ENCODE measurements at regions not wholly inside any gene's neighbourhood (a gene's known extent, or its start where the extent isn't known, plus 50 kb on each side); places are given as distances from the start of the nearest gene placed in this dataset.
"Not testable (repeated sequence)": the region's sequence is repeated elsewhere in the genome, so short reads cannot be mapped to it uniquely, and the experiment has no call there.

- intact Hi-C loops (cut with DNase I, micrococcal nuclease), result no loop called here
- ATAC-seq (no peak), DNase-seq (no peak)
Measured at GRCh38 chr6:112927641-112928320, 580.7 kb downstream of the RFPL4B start.

GRCh38 chr6:112929641-112930040 lies 582.5 kb downstream of the RFPL4B start:
- DNase-seq, result no peak
- intact Hi-C loops (cut with DNase I, micrococcal nuclease), result no loop called here
- no peak for ATAC-seq

GRCh38 chr6:112931832-112932231 lies 584.7 kb downstream of the RFPL4B start:
- no peak for ATAC-seq
- no peak for DNase-seq
- intact Hi-C loops (cut with DNase I, micrococcal nuclease), result no loop called here

GRCh38 chr6:112933947-112934346 lies 586.8 kb downstream of the RFPL4B start:
- intact Hi-C loops (cut with DNase I, micrococcal nuclease), result no loop called here
- DNase-seq, result no peak
- no peak for ATAC-seq

GRCh38 chr6:112934433-112935327 lies 587.5 kb downstream of the RFPL4B start:
- intact Hi-C loops (cut with DNase I, micrococcal nuclease), result no loop called here
- DNase-seq, result no peak
- ATAC-seq, result no peak

- intact Hi-C loops (cut with DNase I, micrococcal nuclease), result no loop called here
- no peak for ATAC-seq
- no peak for DNase-seq
Measured at GRCh38 chr6:112935402-112936078, 588.4 kb downstream of the RFPL4B start.

GRCh38 chr6:112936079-112936472 lies 588.9 kb downstream of the RFPL4B start:
- intact Hi-C loops (cut with DNase I, micrococcal nuclease), result no loop called here

GRCh38 chr6:112936504-112936903 lies 589.4 kb downstream of the RFPL4B start:
- ATAC-seq (no peak), DNase-seq (no peak)
- intact Hi-C loops (cut with DNase I, micrococcal nuclease), result no loop called here

More at GRCh38 chr6:112936079-112936472, 588.9 kb downstream of the RFPL4B start:
- ATAC-seq (no peak), DNase-seq (no peak)

GRCh38 chr6:112937690-112938089 lies 590.6 kb downstream of the RFPL4B start:
- ATAC-seq; DNase-seq; intact Hi-C loops (cut with DNase I, micrococcal nuclease): not testable (repeated sequence)

GRCh38 chr6:112938650-112939049 lies 591.5 kb downstream of the RFPL4B start:
- DNase-seq (no peak), ATAC-seq (no peak)
- intact Hi-C loops (cut with DNase I, micrococcal nuclease), result no loop called here

- intact Hi-C loops (cut with DNase I, micrococcal nuclease), result no loop called here
- ATAC-seq (no peak), DNase-seq (no peak)
Measured at GRCh38 chr6:112939563-112939962, 592.4 kb downstream of the RFPL4B start.

- DNase-seq (no peak), ATAC-seq (no peak)
- intact Hi-C loops (cut with DNase I, micrococcal nuclease), result no loop called here
Measured at GRCh38 chr6:112941613-112942012, 594.5 kb downstream of the RFPL4B start.

GRCh38 chr6:112946051-112946450 lies 598.9 kb downstream of the RFPL4B start:
- ATAC-seq, result no peak
- DNase-seq, result no peak
- intact Hi-C loops (cut with DNase I, micrococcal nuclease), result no loop called here

GRCh38 chr6:112947507-112947906 lies 600.4 kb downstream of the RFPL4B start:
- DNase-seq (no peak), ATAC-seq (no peak)
- intact Hi-C loops (cut with DNase I, micrococcal nuclease), result no loop called here

GRCh38 chr6:112951829-112952228 lies 604.7 kb downstream of the RFPL4B start:
- DNase-seq, result no peak
- intact Hi-C loops (cut with DNase I, micrococcal nuclease), result no loop called here
- ATAC-seq, result no peak

GRCh38 chr6:112955743-112956142 lies 608.6 kb downstream of the RFPL4B start:
- DNase-seq; ATAC-seq; intact Hi-C loops (cut with DNase I, micrococcal nuclease): not testable (repeated sequence)

- no peak for ATAC-seq
- no peak for DNase-seq
Measured at GRCh38 chr6:112956696-112957535, 609.8 kb downstream of the RFPL4B start.

GRCh38 chr6:112957536-112957916 lies 610.4 kb downstream of the RFPL4B start:
- intact Hi-C loops (cut with DNase I, micrococcal nuclease), result no loop called here
- ATAC-seq, result no peak
- DNase-seq, result no peak

More at GRCh38 chr6:112956696-112957535, 609.8 kb downstream of the RFPL4B start:
- intact Hi-C loops (cut with DNase I, micrococcal nuclease), result no loop called here

GRCh38 chr6:112960130-112960529 lies 613.0 kb downstream of the RFPL4B start:
- intact Hi-C loops (cut with DNase I, micrococcal nuclease); DNase-seq; ATAC-seq: not testable (repeated sequence)
